ENCODE measurements at regions not wholly inside any gene's neighbourhood (a gene's known extent, or its start where the extent isn't known, plus 50 kb on each side); places are given as distances from the start of the nearest gene placed in this dataset.

GRCh38 chr4:166426300-166426863 is 553.3 kb downstream of the TLL1 start:
- no peaks in the 10 kb centered on the region for H3K27me3 ChIP-seq (replicated peaks; ENCODE audit: insufficient read depth)
- H3K4me1 ChIP-seq (replicated peaks) = no peaks in the 10 kb centered on the region
- no peak overlapping the region for H3K27ac ChIP-seq
- DNase-seq (ENCODE audit: low spot score) = no peak
- intact Hi-C loops (cut with DNase I) = no loop called here
- TF ChIP-seq POLR2A (IDR thresholded peaks at IDR 0.05) (no peak), POLR2AphosphoS5 (IDR thresholded peaks at IDR 0.05) (no peak)
- TF ChIP-seq, protein P1, sequence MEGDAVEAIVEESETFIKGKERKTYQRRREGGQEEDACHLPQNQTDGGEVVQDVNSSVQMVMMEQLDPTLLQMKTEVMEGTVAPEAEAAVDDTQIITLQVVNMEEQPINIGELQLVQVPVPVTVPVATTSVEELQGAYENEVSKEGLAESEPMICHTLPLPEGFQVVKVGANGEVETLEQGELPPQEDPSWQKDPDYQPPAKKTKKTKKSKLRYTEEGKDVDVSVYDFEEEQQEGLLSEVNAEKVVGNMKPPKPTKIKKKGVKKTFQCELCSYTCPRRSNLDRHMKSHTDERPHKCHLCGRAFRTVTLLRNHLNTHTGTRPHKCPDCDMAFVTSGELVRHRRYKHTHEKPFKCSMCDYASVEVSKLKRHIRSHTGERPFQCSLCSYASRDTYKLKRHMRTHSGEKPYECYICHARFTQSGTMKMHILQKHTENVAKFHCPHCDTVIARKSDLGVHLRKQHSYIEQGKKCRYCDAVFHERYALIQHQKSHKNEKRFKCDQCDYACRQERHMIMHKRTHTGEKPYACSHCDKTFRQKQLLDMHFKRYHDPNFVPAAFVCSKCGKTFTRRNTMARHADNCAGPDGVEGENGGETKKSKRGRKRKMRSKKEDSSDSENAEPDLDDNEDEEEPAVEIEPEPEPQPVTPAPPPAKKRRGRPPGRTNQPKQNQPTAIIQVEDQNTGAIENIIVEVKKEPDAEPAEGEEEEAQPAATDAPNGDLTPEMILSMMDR (IDR thresholded peaks at IDR 0.05) = no peak
- no peaks in the 10 kb centered on the region for H3K36me3 ChIP-seq
- no peaks in the 10 kb centered on the region for H3K9me3 ChIP-seq
- 94% methylated on average over 2 of the region's 2 CpGs for WGBS
- H3K4me3 ChIP-seq = no peak overlapping the region

- intact Hi-C loops (cut with DNase I) = no loop called here
- no peak for DNase-seq (ENCODE audit: low spot score)
- no peaks in the 10 kb centered on the region for H3K4me1 ChIP-seq (replicated peaks)
- no peaks in the 10 kb centered on the region for H3K27me3 ChIP-seq (replicated peaks; ENCODE audit: insufficient read depth)
- no peak overlapping the region for H3K27ac ChIP-seq
- H3K36me3 ChIP-seq = no peaks in the 10 kb centered on the region
- H3K4me3 ChIP-seq = no peak overlapping the region
- H3K9me3 ChIP-seq = no peaks in the 10 kb centered on the region
- no peak for TF ChIP-seq POLR2A (IDR thresholded peaks at IDR 0.05)
- TF ChIP-seq, protein P1 (IDR thresholded peaks at IDR 0.05) = no peak
- TF ChIP-seq POLR2AphosphoS5 (IDR thresholded peaks at IDR 0.05) = no peak
Measured at GRCh38 chr4:166432125-166432524, 559.1 kb downstream of the TLL1 start.

DNA sequence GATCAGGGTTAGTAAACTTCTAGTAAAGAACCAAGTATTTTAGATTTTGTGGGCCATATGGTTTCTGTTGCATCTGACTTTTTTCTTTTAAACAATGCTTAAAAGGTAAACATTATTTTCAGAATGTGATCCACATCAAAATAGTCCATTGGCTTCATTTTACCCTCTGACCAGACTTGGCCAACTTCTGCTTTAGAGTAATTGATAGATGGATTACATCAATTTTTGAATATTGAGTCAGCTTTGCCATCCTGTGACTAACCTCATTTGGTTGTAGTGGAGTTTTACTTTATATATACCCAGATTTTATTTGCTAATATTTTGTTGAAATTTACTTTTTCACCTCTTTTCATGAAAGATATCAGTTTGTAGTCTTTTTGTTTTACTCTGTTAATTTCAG is 559.8 kb downstream of the TLL1 start:
- no peak for DNase-seq (ENCODE audit: low spot score)
- H3K4me3 ChIP-seq = no peak overlapping the region
- no peaks in the 10 kb centered on the region for H3K9me3 ChIP-seq
- TF ChIP-seq POLR2AphosphoS5 (IDR thresholded peaks at IDR 0.05) (no peak), POLR2A (IDR thresholded peaks at IDR 0.05) (no peak)
- TF ChIP-seq, protein P1 (IDR thresholded peaks at IDR 0.05) = no peak
- H3K4me1 ChIP-seq (replicated peaks) = no peaks in the 10 kb centered on the region
- intact Hi-C loops (cut with DNase I) = no loop called here
- no peaks in the 10 kb centered on the region for H3K27me3 ChIP-seq (replicated peaks; ENCODE audit: insufficient read depth)
- H3K36me3 ChIP-seq = no peaks in the 10 kb centered on the region
- no peak overlapping the region for H3K27ac ChIP-seq

DNA sequence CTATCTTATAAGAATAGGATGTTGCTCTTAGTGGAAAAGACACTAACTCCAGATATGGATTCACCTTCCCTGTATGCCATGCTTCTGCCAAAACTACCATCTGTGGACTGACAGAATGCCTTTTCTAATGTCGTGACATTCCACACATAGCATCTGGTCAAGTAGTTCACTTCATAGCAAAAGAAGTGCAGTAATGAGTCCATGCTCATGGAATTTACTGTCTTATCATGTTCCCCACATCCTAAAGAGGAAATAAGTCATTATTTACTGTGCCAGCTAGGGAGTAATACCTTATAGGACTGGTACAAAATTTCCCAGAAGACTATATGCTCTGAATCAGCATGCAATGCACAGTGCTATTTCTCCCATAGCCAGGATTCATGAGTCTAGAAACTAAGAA is 562.4 kb downstream of the TLL1 start:
- TF ChIP-seq POLR2A (IDR thresholded peaks at IDR 0.05) = no peak
- TF ChIP-seq, protein P1 (IDR thresholded peaks at IDR 0.05) = no peak
- no peak for TF ChIP-seq POLR2AphosphoS5 (IDR thresholded peaks at IDR 0.05)
- 34% methylated on average over 1 of the region's 1 CpG for WGBS
- no peaks in the 10 kb centered on the region for H3K27me3 ChIP-seq (replicated peaks; ENCODE audit: insufficient read depth)

GRCh38 chr4:166458756-166459155 is 585.7 kb downstream of the TLL1 start:
- intact Hi-C loops (cut with DNase I) = no loop called here
- no peaks in the 10 kb centered on the region for H3K9me3 ChIP-seq
- WGBS = 100% methylated on average over 1 of the region's 1 CpG
- no peak for TF ChIP-seq POLR2A (IDR thresholded peaks at IDR 0.05)
- TF ChIP-seq, protein P1 (IDR thresholded peaks at IDR 0.05) = no peak
- TF ChIP-seq POLR2AphosphoS5 (IDR thresholded peaks at IDR 0.05) = no peak
- H3K27me3 ChIP-seq (replicated peaks; ENCODE audit: insufficient read depth) = no peaks in the 10 kb centered on the region
- H3K36me3 ChIP-seq = no peaks in the 10 kb centered on the region
- H3K4me1 ChIP-seq (replicated peaks) = no peaks in the 10 kb centered on the region
- H3K27ac ChIP-seq = no peak overlapping the region
- no peak overlapping the region for H3K4me3 ChIP-seq
- no peak for DNase-seq (ENCODE audit: low spot score)

More for the DNA sequence above, 562.4 kb downstream of the TLL1 start:
- DNase-seq (ENCODE audit: low spot score) = no peak
- Histone ChIP-seq H3K4me1 (replicated peaks) (no peaks in the 10 kb centered on the region), H3K27ac (no peak overlapping the region), H3K36me3 (no peaks in the 10 kb centered on the region), H3K9me3 (no peaks in the 10 kb centered on the region), H3K4me3 (no peak overlapping the region)
- intact Hi-C loops (cut with DNase I) = no loop called here

All from prostate gland (tissue), 2 donors.